OCI-LY3 (cell line): ENCODE measurements at regions not wholly inside any gene's neighbourhood (a gene's known extent, or its start where the extent isn't known, plus 50 kb on each side); places are given as distances from the start of the nearest gene placed in this dataset.

Source experiments
- CTCF ChIP-seq: fragments of 200-600, 300-600 bp; sonication (generic); IDR thresholded peaks from 2 replicates; pipeline ENCODE4 v1.5.1; 2014; ENCODE audit warnings: antibody characterized with exemption, low read length, low read depth
- EZH2phosphoT487 ChIP-seq: fragments of 200-600 bp; shearing (Covaris generic); IDR thresholded peaks from 2 replicates; pipeline ENCODE4 v1.6.1; 2018; ENCODE audit warnings: antibody characterized with exemption, mixed run types, low read depth

- TF ChIP-seq CTCF (no peak), EZH2phosphoT487 (no peak)
These were observed 66.1 kb upstream of the NPAS2 start for GRCh38 chr2:100753881-100754280.
